HG02840 (cell line): ENCODE measurements at regions not wholly inside any gene's neighbourhood (a gene's known extent, or its start where the extent isn't known, plus 50 kb on each side); places are given as distances from the start of the nearest gene placed in this dataset.
"Not testable (repeated sequence)": the region's sequence is repeated elsewhere in the genome, so short reads cannot be mapped to it uniquely, and the experiment has no call there.

Experiments
- ATAC-seq: cut with Tn5 transposase; IDR thresholded peaks from one replicate; pipeline ENCODE4 v1.9.1; 2021; ENCODE audit warnings: mild to moderate bottlenecking, moderate library complexity, moderate number of reproducible peaks; ENCODE audit not compliant: unreplicated experiment, low FRiP score

- no peak for ATAC-seq
Measured at GRCh38 chr16:80100186-80100585, 440.6 kb upstream of the DYNLRB2 start.

DNA sequence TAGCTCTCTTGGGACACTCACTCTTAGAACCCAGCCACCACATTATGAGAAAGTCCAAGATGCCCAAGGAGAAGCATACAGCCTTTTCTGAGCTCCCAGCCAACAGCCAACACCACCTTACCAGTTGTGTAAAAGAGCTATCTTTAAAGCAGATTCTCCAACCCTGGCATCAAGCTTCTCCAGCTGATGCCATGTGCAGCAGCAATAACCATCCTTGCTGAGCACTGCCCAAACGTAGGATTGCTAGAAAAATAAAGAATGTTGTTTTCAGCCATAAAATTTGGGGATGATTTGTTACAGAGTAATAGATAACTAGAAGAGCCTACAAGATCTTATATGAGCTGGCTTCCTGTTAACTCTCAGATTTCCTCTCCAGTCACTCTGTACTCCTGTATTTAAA, 443.7 kb upstream of the DYNLRB2 start:
- ATAC-seq, result no peak

- ATAC-seq, result no peak
Measured at GRCh38 chr16:80092681-80093080, 448.1 kb upstream of the DYNLRB2 start.

DNA sequence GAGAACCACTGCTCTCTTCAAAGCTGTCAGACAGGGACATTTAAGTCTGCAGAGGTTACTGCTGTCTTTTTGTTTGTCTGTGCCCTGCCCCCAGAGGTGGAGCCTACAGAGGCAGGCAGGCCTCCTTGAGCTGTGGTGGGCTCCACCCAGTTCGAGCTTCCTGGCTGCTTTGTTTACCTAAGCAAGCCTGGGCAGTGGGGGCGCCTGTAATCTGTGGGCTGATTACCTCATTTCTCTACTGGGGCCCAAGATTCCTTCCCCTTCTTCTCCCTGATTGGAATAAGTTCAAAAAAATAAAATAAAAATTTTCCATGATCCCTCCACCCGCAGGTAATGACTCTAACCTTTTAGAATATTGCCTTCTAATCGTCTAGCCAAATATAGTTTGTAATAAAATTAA, 449.3 kb upstream of the DYNLRB2 start:
- ATAC-seq, result not testable (repeated sequence)

DNA sequence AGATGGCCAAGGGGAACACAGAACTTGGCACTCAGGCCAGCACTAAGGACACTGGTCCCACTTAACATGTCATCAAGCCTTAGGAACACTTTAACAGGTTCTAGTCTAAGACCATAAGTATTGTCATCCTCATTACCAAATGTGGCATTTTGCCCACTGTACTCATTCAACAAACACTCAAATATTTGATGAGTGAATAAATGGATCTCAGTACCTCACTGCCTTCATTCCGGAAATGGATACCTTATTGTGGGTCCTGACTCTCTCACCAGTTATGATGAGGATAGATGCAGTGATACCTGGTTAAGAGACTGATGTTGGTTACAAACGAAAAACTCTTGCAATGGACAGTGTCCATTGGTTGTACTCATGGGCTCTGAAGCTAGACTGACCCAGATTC, 455.2 kb upstream of the DYNLRB2 start:
- no peak for ATAC-seq

DNA sequence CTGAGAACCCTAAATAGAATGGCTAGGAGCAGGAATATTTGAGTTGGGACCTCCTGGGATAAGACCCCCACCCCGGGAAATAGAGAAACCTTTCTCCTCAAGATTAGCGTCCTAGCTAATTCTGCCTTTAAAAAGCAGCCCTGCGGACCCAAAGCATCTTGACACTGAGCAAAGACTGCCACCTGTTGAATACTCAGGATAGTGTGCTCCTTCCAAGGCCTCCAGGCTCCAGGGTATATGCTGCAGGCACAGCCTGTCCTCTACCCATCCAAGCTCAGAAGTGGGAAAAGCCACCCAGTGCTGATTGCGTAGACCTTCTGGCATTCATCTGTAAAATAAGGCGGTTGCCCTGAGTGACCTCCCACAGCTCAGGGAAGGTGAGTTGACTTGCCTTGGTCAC, 456.2 kb upstream of the DYNLRB2 start:
- ATAC-seq, result no peak

GRCh38 chr16:80084163-80084562, 456.6 kb upstream of the DYNLRB2 start:
- no peak for ATAC-seq

GRCh38 chr16:80082906-80083305, 457.9 kb upstream of the DYNLRB2 start:
- no peak for ATAC-seq

GRCh38 chr16:80081846-80082245, 458.9 kb upstream of the DYNLRB2 start:
- no peak for ATAC-seq

GRCh38 chr16:80080287-80080851, 460.4 kb upstream of the DYNLRB2 start:
- ATAC-seq, result no peak

GRCh38 chr16:80079072-80079471, 461.7 kb upstream of the DYNLRB2 start:
- ATAC-seq, result no peak

GRCh38 chr16:80077696-80078095, 463.1 kb upstream of the DYNLRB2 start:
- no peak for ATAC-seq

DNA sequence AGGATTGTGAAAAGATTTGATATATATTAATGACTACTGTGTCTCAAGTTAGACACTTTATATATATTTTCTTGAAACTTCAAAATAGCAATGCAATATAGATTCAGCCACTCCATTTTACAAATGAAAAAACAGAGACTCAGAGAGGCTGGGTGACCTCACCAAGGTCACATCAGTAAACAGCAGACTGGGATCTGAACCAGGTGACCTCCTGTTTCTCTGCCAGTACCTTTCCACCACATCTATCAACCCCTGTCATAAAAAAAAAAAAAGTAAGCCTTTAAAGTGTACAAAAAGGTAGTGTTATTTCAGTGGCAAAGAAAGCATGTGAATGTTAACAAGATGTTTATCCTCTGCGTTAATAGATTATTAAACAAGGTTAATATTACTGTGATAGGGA, 466.5 kb upstream of the DYNLRB2 start:
- no peak for ATAC-seq

GRCh38 chr16:80071964-80072456, 468.8 kb upstream of the DYNLRB2 start:
- no peak for ATAC-seq

GRCh38 chr16:80066805-80067580, 466.5 kb upstream of the MAF start:
- ATAC-seq, result no peak

DNA sequence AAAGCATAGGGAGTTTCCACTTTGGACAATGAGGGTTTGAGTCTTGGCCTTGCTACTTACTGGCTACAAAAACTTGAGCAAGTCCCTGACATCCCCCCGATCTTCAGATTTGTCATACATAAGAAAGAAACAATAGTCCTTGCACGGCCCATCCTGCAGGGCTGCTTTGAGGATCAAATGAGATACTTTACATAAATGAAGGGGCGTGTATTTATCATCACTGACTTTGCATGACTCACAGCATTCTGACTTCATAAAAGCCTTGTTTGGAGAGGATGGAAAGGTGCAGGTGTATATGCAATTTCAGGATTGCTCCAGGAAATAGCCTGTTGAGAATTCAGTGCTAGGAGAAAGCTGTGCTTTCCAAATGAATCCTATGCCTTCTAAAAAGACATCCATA, 465.0 kb upstream of the MAF start:
- no peak for ATAC-seq

DNA sequence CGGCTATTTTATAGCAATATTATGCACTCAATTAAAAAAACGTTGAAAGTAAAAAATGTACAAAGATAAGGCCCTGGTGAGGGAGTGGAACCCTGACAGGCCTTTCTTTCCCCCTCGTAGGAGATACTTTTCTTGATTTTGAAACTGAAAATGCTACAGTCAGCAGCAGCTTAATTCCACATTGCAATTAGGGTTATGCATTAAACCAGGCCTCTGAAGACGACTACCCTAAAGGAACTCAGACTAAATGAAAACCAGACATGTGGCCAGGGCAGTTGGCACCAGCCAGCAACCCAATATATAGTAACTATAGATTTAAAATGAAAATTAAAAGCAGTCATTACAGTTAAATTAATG, 463.2 kb upstream of the MAF start:
- ATAC-seq, result no peak

- ATAC-seq, result no peak
Measured at GRCh38 chr16:80063031-80063712, 462.6 kb upstream of the MAF start.

DNA sequence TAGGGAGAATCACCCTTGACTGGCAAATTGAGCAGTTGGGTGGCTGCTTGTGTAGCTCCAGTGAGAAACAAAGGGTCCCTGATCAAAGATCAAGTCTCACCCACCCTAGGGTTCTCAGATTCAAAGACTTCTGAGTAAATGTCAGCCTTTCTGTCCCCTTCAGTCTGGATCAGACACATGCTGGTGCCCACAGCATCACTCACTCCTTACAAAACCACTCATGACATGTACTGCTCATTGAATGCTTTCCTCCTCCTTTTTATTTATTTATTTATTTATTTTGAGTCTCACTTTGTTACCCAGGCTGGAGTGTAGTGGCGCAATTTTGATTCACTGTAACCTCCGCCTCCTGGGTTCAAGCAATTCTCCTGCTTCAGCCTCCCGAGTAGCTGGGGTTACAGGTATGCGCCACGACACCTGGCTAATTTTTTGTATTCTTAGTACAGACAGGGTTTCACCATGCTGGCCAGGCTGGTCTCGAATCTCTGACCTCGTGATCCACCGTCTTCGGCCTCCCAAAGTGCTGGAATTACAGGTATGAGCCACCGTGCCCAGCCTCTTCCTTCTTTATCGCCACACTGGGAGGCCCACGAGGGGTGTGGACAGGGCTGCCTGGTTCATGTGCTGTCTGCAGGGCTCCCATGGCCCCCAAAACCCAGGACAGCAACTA, 462.0 kb upstream of the MAF start:
- ATAC-seq, result no peak

- ATAC-seq, result no peak
Measured at GRCh38 chr16:80060470-80060869, 459.9 kb upstream of the MAF start.

- ATAC-seq, result no peak
Measured at GRCh38 chr16:80059836-80060235, 459.3 kb upstream of the MAF start.
